Renal cortex interstitium (tissue), 11 donors: ENCODE measurements at regions not wholly inside any gene's neighbourhood (a gene's known extent, or its start where the extent isn't known, plus 50 kb on each side); places are given as distances from the start of the nearest gene placed in this dataset.

Experiments
- DNase-seq, 11 donors: peaks; one replicate each; pipeline ENCODE4 v3.0.0-alpha.2; 2013; ENCODE audit warnings: low read depth in 9 of 11, low spot score in 4 of 11; ENCODE audit errors: extremely low read depth in 1 of 11

- DNase-seq, result no peak
Observed at GRCh38 chr20:57881466-57882385, 171.9 kb upstream of the PMEPA1 start.

DNA sequence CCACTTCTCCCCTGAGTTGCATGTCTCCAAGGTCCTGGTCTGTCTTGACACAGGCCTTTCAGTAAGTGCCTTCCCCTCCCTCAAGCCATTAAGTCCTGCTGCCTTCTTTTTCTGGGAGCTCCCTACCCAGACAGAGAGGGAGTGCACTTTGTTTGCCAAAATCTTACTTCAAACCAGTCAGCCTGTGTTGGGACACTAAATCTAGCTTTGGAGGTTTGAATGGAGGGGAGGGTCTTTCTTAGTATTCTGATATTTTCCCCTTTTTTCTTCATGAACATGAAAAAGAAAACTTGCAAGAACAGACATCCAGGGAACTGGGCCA is 170.7 kb upstream of the PMEPA1 start:
- DNase-seq, result no peak

DNA sequence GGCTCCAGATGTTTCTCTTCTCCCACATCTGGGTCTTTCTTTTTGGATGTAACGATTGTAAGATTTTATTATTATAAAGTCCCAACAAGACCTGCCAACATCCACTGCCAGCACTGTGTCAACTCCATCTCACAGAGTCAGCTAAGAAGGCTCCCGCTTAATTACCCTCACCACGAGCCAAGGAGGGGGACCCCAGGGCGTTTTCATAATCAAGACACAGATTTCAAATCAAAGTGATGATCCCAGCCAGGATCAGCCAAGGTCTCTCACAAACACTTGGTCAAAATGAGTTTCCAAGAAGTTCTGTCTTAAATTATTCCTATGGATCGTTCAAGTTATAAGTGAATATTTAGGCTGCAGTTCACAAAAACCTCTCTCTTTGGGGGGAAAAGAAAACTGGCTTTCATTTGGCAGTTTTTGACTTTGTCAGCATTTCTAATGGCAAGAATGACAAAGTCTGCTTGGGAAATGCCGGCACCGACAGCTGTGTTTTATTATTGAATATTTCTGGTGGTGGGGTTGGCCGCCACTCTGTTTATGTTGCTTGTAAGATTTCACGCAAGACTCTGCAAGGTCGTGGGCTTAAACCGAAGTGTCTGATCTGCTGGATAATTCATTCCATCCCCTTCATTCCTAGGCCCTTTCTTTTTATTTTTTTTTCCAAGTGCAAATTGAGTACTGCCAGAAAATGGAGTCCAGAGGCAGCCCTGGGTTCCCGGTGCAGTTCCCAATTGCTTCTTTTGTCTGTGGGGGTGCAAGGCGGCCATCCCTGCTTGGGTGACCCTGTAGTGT is 170.2 kb upstream of the PMEPA1 start:
- peak; percentile 49 to 86 (median 76) for DNase-seq

DNA sequence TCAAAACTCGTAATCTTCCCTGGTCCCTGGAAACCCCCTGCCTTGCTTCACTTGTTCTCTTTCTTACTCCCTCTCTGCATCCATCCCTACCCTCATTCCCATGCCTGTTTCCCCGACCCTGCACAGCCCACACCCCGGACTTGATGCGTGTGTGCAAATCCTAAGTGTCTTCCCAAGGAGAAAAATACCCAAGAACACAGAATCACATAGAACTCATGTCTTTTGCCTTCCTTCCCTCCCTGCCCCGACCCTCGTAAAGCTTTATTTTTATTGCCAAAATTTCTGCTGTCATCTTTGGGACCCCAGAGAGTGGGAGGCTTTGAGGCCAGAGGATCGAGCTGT is 169.6 kb upstream of the PMEPA1 start:
- peak in 1 of 11 donors; percentile 25 for DNase-seq

GRCh38 chr20:57878786-57879424 is 169.1 kb upstream of the PMEPA1 start:
- no peak for DNase-seq

DNA sequence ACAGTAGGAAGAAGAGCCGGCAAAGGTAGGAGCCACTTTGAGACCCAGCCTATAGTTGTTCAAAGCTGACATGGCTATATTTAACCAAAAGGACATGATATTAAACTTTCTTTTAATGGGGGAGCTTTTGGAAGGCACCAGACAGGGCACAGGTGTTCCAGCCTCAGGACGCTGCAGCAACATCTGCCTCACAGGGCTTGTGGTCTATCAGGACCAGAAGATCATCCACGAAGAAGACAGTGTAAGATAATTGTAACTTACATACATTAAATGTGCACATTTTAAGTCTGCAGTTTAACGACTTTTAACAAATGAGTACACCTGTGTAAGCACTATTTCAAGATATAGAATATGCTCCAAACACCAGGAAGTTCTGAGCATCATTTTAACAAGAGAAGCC is 168.2 kb upstream of the PMEPA1 start:
- DNase-seq, result no peak

GRCh38 chr20:57877131-57877824 is 167.5 kb upstream of the PMEPA1 start:
- DNase-seq, result no peak

- DNase-seq, result no peak
Observed at GRCh38 chr20:57876163-57876562, 166.3 kb upstream of the PMEPA1 start.

- DNase-seq, result no peak
Observed at GRCh38 chr20:57874141-57874540, 164.3 kb upstream of the PMEPA1 start.

DNA sequence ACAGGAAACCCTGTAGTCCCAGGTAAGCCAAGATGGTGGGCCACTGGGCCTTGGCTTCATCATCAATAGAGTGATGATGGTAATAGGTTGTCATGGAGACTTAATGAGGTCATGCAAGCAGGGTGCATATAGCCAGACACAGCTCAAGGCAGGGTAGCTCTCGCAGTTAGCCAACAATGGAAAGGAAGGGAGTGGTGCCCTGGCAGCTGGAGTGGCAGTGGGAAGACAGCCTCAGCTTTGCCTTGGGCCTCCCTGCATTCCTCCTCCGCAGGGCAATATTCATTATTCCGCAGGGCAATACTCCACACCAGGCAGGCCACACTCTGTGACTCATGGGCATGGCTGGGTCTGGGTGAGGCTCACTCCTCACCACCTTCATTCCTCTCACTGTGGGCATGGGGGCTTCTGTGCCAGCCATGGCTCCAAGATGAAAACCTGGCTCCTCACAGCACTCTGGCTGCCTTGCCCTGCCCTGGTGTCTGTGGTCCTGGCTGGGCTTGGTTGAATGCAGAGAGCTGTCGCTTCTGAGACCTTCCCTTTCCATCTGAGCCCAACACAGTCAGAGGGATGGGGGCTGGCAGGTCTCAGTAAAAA is 163.1 kb upstream of the PMEPA1 start:
- no peak for DNase-seq

DNA sequence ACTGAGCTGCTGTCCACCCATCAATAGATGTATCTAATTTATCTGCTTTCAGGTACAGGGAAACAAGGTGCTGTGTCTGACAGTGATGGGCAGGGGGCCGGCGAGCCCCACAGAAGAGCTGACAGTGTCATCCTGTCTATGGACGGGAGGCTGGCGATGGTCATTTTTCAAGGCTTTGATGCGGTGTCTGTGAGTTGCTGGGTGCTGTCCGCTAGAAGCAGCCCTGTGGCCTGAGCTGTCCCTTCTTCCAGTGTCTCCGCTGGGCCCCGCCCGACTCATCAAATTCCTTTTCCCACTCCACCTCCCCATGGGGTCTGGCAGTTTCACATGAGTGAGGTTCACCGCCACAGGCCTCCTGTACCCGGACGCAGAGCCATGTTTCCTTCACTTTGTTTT is 161.4 kb upstream of the PMEPA1 start:
- no peak for DNase-seq

GRCh38 chr20:57870597-57871236 is 160.9 kb upstream of the PMEPA1 start:
- no peak for DNase-seq

- DNase-seq, result no peak
Observed at GRCh38 chr20:57869951-57870315, 160.1 kb upstream of the PMEPA1 start.

GRCh38 chr20:57869291-57869950 is 159.6 kb upstream of the PMEPA1 start:
- DNase-seq, result no peak

DNA sequence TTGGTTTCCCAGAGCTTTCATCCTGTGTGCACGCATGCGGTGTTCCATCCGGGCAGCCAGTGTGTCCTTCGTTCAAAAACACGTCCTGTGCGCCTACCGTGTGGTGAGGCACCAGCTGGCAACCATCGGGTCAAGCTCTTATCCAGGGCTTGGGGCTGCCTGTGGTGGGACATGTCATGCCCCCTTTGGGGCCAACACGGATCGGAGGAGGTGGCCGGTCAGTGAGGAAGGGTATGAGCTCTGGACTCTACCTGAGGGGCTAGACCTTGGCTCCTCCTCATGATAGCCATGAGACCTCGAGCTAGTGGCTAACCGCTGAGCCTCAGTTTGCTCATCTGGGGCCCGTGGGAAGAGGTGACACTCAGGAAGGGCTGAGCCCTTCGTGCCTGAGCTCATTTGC is 158.5 kb upstream of the PMEPA1 start:
- DNase-seq, result no peak

DNA sequence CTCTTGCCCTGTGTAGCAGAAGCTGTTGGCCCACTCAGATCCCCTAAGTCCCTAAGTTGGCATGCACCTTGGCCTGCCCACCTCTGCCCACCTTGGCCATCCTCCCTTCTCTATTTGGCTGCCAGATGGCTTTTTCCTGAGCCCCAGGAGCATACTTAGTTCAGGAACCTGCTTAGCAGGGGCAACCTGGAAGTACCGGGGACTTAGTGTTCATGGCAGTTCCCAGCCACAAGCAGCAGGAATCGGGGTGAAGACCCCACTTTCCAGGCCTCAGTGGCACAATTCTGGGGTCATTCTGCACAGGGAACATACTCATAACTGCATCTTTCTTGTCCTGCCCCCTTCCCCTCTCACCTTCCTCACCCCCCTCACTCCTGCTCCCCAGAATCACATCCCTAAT is 158.0 kb upstream of the PMEPA1 start:
- DNase-seq, result no peak

DNA sequence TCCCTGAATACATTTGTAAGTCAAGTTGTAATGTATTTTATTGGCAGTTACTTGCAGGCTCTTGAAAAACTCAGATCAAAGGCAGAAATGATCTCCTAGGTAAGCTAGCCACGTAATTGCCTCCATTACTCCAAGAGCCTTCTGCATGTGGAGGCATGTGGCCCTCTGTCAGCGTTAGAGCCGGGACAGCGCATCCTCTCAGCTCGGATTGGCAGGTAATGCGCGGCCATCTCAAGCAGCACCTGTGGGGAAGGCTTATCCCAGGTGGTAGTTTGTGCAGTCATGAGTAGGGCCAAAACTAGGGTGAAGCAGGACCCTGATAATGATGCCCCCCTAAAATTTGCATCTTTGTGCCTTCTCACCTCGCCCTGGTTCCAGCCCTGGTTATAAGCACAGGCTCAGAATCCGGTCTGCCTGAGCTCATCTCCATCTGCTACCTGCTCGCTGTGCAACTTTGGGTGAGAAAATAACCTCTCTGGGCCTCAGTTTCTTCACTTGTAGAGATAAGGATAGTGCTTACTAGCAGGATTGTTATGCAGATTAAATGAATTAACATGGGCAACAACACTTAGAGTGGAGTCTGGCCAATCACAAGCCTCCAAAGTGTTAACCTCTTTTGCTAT is 157.5 kb upstream of the PMEPA1 start:
- no peak for DNase-seq
